GM18873 (cell line): ENCODE measurements at regions not wholly inside any gene's neighbourhood (a gene's known extent, or its start where the extent isn't known, plus 50 kb on each side); places are given as distances from the start of the nearest gene placed in this dataset.

ENCODE experiments used
- ATAC-seq: cut with Tn5 transposase; IDR thresholded peaks from one replicate; pipeline ENCODE4 v1.9.1; 2021; ENCODE audit warnings: mild to moderate bottlenecking, moderate library complexity, moderate number of reproducible peaks; ENCODE audit not compliant: unreplicated experiment, low FRiP score

GRCh38 chr7:51518646-51519045 is 202.0 kb upstream of the COBL start:
- ATAC-seq = no peak

GRCh38 chr7:51517187-51517586 is 200.6 kb upstream of the COBL start:
- ATAC-seq = no peak

- no peak for ATAC-seq
Observed at GRCh38 chr7:51501620-51502019, 185.0 kb upstream of the COBL start.

GRCh38 chr7:51482976-51483375 is 166.4 kb upstream of the COBL start:
- no peak for ATAC-seq

GRCh38 chr7:51481421-51481820 is 164.8 kb upstream of the COBL start:
- no peak for ATAC-seq

GRCh38 chr7:51477819-51478218 is 161.2 kb upstream of the COBL start:
- ATAC-seq = no peak

GRCh38 chr7:51477323-51477722 is 160.7 kb upstream of the COBL start:
- no peak for ATAC-seq

- no peak for ATAC-seq
Observed at GRCh38 chr7:51476026-51476425, 159.4 kb upstream of the COBL start.

GRCh38 chr7:51472873-51473272 is 156.3 kb upstream of the COBL start:
- no peak for ATAC-seq

- no peak for ATAC-seq
Observed at GRCh38 chr7:51471981-51472296, 155.3 kb upstream of the COBL start.

GRCh38 chr7:51471210-51471980 is 154.8 kb upstream of the COBL start:
- no peak for ATAC-seq

- ATAC-seq = no peak
Observed at GRCh38 chr7:51467384-51468017, 150.9 kb upstream of the COBL start.

- ATAC-seq = no peak
Observed at GRCh38 chr7:51459809-51460208, 143.2 kb upstream of the COBL start.

- ATAC-seq = no peak
Observed at GRCh38 chr7:51458693-51459092, 142.1 kb upstream of the COBL start.

GRCh38 chr7:51457079-51457478 is 140.5 kb upstream of the COBL start:
- ATAC-seq = no peak

- no peak for ATAC-seq
Observed at GRCh38 chr7:51456431-51457060, 139.9 kb upstream of the COBL start.

- no peak for ATAC-seq
Observed at GRCh38 chr7:51455948-51456347, 139.3 kb upstream of the COBL start.

GRCh38 chr7:51455513-51455912 is 138.9 kb upstream of the COBL start:
- ATAC-seq = no peak

GRCh38 chr7:51455086-51455485 is 138.5 kb upstream of the COBL start:
- ATAC-seq = no peak

GRCh38 chr7:51452694-51453093 is 136.1 kb upstream of the COBL start:
- no peak for ATAC-seq

GRCh38 chr7:51451751-51452476 is 135.3 kb upstream of the COBL start:
- no peak for ATAC-seq
